HEK293 (cell line): ENCODE measurements at regions not wholly inside any gene's neighbourhood (a gene's known extent, or its start where the extent isn't known, plus 50 kb on each side); places are given as distances from the start of the nearest gene placed in this dataset.
A peak's percentile ranks its signal among the peaks of the same experiment; 100 is the strongest.

Experiments used
- FEZF1 ChIP-seq: fragments of 450-650 bp; formaldehyde crosslinking; IDR thresholded peaks from 2 replicates; pipeline ENCODE4 v1.5.1; 2016; ENCODE audit warnings: missing biosample characterization, missing genetic modification characterization
- KLF1 ChIP-seq: fragments of 450-650 bp; formaldehyde crosslinking; IDR thresholded peaks from 2 replicates; pipeline ENCODE4 v1.5.1; 2016; ENCODE audit warnings: missing biosample characterization, missing genetic modification characterization
- REPIN1 ChIP-seq: fragments of 450-650 bp; formaldehyde crosslinking; IDR thresholded peaks from 2 replicates; pipeline ENCODE4 v1.5.1; 2017; ENCODE audit warnings: missing biosample characterization, missing genetic modification characterization, low read depth
- SCRT1 ChIP-seq: fragments of 450-650 bp; formaldehyde crosslinking; IDR thresholded peaks from 2 replicates; pipeline ENCODE4 v1.5.1; 2016; ENCODE audit warnings: missing biosample characterization, missing genetic modification characterization, borderline replicate concordance
- SP2 ChIP-seq: fragments of 450-650 bp; formaldehyde crosslinking; IDR thresholded peaks from 2 replicates; pipeline ENCODE4 v1.5.1; 2016; ENCODE audit warnings: missing biosample characterization, missing genetic modification characterization
- SP3 ChIP-seq: fragments of 450-650 bp; formaldehyde crosslinking; IDR thresholded peaks from 2 replicates; pipeline ENCODE4 v1.5.1; 2016; ENCODE audit warnings: missing biosample characterization, missing genetic modification characterization
- SP7 ChIP-seq: fragments of 450-650 bp; formaldehyde crosslinking; IDR thresholded peaks from 2 replicates; pipeline ENCODE4 v1.5.1; 2016; ENCODE audit warnings: missing biosample characterization, missing genetic modification characterization
- ZBTB17 ChIP-seq: fragments of 450-650 bp; formaldehyde crosslinking; IDR thresholded peaks from 2 replicates; pipeline ENCODE4 v1.5.1; 2016; ENCODE audit warnings: missing biosample characterization, missing genetic modification characterization
- ZFP37 ChIP-seq: fragments of 450-650 bp; formaldehyde crosslinking; IDR thresholded peaks from 2 replicates; pipeline ENCODE4 v1.5.1; 2016; ENCODE audit warnings: missing biosample characterization, missing genetic modification characterization
- ZNF10 ChIP-seq: fragments of 450-650 bp; formaldehyde crosslinking; IDR thresholded peaks from 2 replicates; pipeline ENCODE4 v1.5.1; 2017; ENCODE audit warnings: missing biosample characterization, missing genetic modification characterization
- ZNF223 ChIP-seq: fragments of 450-650 bp; formaldehyde crosslinking; IDR thresholded peaks from 2 replicates; pipeline ENCODE4 v1.5.1; 2016; ENCODE audit warnings: missing biosample characterization, missing genetic modification characterization
- ZNF274 ChIP-seq, 2 experiments: fragments of 200-500 bp in 1 of 2; fragments of 450-650 bp in 1 of 2; sonication (Bioruptor generic) in 1 of 2; formaldehyde crosslinking in 1 of 2; IDR thresholded peaks; 2 replicates each; pipeline versions ENCODE4 v1.5.1 to v1.6.1; 2014 to 2016; ENCODE audit warnings: borderline replicate concordance in 1 of 2, inconsistent platforms in 1 of 2, low read length in 1 of 2, missing biosample characterization in 1 of 2, missing genetic modification characterization in 1 of 2
- ZNF48 ChIP-seq: fragments of 450-650 bp; formaldehyde crosslinking; IDR thresholded peaks from 2 replicates; pipeline ENCODE4 v1.5.1; 2016; ENCODE audit warnings: missing biosample characterization, missing genetic modification characterization
- ZNF529 ChIP-seq: fragments of 450-650 bp; formaldehyde crosslinking; IDR thresholded peaks from 2 replicates; pipeline ENCODE4 v1.5.1; 2017; ENCODE audit warnings: missing genetic modification characterization, missing biosample characterization; ENCODE audit not compliant: insufficient replicate concordance
- ZNF701 ChIP-seq: fragments of 450-650 bp; formaldehyde crosslinking; IDR thresholded peaks from 2 replicates; pipeline ENCODE4 v1.5.1; 2016; ENCODE audit warnings: missing biosample characterization, missing genetic modification characterization
- ZNF76 ChIP-seq: fragments of 450-650 bp; formaldehyde crosslinking; IDR thresholded peaks from 2 replicates; pipeline ENCODE4; 2016; ENCODE audit warnings: low read depth, missing biosample characterization, missing genetic modification characterization, borderline replicate concordance
- ZNF768 ChIP-seq: fragments of 450-650 bp; formaldehyde crosslinking; IDR thresholded peaks from 2 replicates; pipeline ENCODE4 v1.5.1; 2018; ENCODE audit warnings: missing biosample characterization, mild to moderate bottlenecking, missing genetic modification characterization
- TF ChIP-seq, protein P1 (sequence below): fragments of 450-650 bp; formaldehyde crosslinking; conservative IDR thresholded peaks from 2 replicates; pipeline ENCODE4 v1.5.1; 2016; ENCODE audit warnings: low read depth, missing biosample characterization, missing genetic modification characterization
- TF ChIP-seq, protein P2 (sequence below): fragments of 450-650 bp; formaldehyde crosslinking; IDR thresholded peaks from 2 replicates; pipeline ENCODE4 v1.5.1; 2017; ENCODE audit warnings: missing biosample characterization, missing genetic modification characterization
- TF ChIP-seq, protein P3 (sequence below): fragments of 450-650 bp; formaldehyde crosslinking; IDR thresholded peaks from 2 replicates; pipeline ENCODE4 v1.5.1; 2016; ENCODE audit warnings: missing biosample characterization, missing genetic modification characterization, borderline replicate concordance
- TF ChIP-seq, protein P4 (sequence below): fragments of 450-650 bp; formaldehyde crosslinking; IDR thresholded peaks from 2 replicates; pipeline ENCODE4 v1.5.1; 2016; ENCODE audit warnings: missing biosample characterization, missing genetic modification characterization, borderline replicate concordance
- TF ChIP-seq, protein P5 (sequence below): fragments of 450-650 bp; formaldehyde crosslinking; IDR thresholded peaks from 2 replicates; pipeline ENCODE4 v1.5.1; 2016; ENCODE audit warnings: missing biosample characterization, missing genetic modification characterization

DNA sequence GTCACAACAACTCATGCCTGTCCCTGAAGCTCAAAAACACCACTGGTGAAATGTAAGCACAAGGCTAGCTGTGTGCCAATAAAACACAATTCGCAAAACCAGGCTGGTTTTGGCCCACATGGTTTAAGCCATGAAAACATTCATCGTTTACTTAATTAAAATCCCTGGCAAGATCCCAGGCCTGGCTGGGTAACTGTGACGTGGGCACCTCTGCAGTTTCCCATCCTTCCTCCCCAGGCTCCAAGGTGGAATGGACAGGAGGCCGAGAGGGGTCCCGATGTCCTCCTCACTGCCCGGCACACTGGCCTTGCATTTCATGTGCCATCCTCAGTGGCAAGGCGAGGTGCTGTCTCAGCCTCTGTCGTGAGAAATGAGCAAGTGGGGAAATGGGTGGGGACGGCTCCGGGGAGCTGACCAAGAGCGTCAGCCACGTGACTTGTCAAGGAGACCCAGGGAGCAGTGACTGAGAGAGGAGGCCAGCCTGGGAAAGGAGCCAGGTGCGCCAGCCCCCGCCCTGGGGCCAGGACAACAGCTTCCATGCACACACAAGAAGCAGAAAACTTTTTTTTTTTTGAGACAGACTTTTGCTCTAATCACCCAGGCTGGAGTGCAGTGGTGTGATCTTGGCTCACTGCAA, 153.1 kb upstream of the RAB4A start (continued):
- TF ChIP-seq, protein P1, sequence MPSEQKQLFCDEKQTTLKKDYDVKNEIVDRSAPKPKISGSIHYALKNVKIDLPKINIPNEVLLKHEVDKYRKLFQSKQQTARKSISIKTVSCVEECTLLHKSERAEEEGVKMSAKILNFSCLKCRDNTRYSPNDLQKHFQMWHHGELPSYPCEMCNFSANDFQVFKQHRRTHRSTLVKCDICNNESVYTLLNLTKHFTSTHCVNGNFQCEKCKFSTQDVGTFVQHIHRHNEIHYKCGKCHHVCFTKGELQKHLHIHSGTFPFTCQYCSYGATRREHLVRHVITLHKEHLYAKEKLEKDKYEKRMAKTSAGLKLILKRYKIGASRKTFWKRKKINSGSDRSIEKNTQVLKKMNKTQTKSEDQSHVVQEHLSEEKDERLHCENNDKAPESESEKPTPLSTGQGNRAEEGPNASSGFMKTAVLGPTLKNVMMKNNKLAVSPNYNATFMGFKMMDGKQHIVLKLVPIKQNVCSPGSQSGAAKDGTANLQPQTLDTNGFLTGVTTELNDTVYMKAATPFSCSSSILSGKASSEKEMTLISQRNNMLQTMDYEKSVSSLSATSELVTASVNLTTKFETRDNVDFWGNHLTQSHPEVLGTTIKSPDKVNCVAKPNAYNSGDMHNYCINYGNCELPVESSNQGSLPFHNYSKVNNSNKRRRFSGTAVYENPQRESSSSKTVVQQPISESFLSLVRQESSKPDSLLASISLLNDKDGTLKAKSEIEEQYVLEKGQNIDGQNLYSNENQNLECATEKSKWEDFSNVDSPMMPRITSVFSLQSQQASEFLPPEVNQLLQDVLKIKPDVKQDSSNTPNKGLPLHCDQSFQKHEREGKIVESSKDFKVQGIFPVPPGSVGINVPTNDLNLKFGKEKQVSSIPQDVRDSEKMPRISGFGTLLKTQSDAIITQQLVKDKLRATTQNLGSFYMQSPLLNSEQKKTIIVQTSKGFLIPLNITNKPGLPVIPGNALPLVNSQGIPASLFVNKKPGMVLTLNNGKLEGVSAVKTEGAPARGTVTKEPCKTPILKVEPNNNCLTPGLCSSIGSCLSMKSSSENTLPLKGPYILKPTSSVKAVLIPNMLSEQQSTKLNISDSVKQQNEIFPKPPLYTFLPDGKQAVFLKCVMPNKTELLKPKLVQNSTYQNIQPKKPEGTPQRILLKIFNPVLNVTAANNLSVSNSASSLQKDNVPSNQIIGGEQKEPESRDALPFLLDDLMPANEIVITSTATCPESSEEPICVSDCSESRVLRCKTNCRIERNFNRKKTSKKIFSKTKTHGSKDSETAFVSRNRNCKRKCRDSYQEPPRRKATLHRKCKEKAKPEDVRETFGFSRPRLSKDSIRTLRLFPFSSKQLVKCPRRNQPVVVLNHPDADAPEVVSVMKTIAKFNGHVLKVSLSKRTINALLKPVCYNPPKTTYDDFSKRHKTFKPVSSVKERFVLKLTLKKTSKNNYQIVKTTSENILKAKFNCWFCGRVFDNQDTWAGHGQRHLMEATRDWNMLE (tag by site-specific recombination), result no peak
- TF ChIP-seq, protein P2, sequence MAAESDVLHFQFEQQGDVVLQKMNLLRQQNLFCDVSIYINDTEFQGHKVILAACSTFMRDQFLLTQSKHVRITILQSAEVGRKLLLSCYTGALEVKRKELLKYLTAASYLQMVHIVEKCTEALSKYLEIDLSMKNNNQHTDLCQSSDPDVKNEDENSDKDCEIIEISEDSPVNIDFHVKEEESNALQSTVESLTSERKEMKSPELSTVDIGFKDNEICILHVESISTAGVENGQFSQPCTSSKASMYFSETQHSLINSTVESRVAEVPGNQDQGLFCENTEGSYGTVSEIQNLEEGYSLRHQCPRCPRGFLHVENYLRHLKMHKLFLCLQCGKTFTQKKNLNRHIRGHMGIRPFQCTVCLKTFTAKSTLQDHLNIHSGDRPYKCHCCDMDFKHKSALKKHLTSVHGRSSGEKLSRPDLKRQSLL, result no peak; the same call in 1 of the 2 replicates
- TF ChIP-seq, protein P3, sequence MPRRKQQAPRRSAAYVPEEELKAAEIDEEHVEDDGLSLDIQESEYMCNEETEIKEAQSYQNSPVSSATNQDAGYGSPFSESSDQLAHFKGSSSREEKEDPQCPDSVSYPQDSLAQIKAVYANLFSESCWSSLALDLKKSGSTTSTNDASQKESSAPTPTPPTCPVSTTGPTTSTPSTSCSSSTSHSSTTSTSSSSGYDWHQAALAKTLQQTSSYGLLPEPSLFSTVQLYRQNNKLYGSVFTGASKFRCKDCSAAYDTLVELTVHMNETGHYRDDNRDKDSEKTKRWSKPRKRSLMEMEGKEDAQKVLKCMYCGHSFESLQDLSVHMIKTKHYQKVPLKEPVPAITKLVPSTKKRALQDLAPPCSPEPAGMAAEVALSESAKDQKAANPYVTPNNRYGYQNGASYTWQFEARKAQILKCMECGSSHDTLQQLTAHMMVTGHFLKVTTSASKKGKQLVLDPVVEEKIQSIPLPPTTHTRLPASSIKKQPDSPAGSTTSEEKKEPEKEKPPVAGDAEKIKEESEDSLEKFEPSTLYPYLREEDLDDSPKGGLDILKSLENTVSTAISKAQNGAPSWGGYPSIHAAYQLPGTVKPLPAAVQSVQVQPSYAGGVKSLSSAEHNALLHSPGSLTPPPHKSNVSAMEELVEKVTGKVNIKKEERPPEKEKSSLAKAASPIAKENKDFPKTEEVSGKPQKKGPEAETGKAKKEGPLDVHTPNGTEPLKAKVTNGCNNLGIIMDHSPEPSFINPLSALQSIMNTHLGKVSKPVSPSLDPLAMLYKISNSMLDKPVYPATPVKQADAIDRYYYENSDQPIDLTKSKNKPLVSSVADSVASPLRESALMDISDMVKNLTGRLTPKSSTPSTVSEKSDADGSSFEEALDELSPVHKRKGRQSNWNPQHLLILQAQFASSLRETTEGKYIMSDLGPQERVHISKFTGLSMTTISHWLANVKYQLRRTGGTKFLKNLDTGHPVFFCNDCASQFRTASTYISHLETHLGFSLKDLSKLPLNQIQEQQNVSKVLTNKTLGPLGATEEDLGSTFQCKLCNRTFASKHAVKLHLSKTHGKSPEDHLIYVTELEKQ, result no peak
- TF ChIP-seq KLF1 (tag by site-specific recombination) (peak; percentile 86), SP7 (tag by site-specific recombination) (no peak), FEZF1 (peak; percentile 37; the same call in 1 of the 2 replicates), ZFP37 (tag by site-specific recombination) (no peak), ZNF10 (no peak), REPIN1 (tag by site-specific recombination) (no peak), SCRT1 (tag by site-specific recombination) (no peak), ZNF529 (tag by site-specific recombination) (no peak), ZNF701 (tag by site-specific recombination) (no peak), ZNF223 (peak; percentile 82; the same call in 1 of the 2 replicates), SP2 (tag by site-specific recombination) (no peak), ZNF76 (tag by site-specific recombination) (no peak), ZNF48 (tag by site-specific recombination) (no peak), ZBTB17 (tag by site-specific recombination) (peak; percentile 33; the same call in 1 of the 2 replicates), ZNF274 (IDR thresholded peaks at IDR 0.05; ENCODE audit: low read length) (no peak), ZNF274 (tag by site-specific recombination; IDR thresholded peaks at IDR 0.05; ENCODE audit: borderline replicate concordance) (no peak), SP3 (tag by site-specific recombination) (no peak), ZNF768 (tag by site-specific recombination) (no peak)
- TF ChIP-seq, protein P4, sequence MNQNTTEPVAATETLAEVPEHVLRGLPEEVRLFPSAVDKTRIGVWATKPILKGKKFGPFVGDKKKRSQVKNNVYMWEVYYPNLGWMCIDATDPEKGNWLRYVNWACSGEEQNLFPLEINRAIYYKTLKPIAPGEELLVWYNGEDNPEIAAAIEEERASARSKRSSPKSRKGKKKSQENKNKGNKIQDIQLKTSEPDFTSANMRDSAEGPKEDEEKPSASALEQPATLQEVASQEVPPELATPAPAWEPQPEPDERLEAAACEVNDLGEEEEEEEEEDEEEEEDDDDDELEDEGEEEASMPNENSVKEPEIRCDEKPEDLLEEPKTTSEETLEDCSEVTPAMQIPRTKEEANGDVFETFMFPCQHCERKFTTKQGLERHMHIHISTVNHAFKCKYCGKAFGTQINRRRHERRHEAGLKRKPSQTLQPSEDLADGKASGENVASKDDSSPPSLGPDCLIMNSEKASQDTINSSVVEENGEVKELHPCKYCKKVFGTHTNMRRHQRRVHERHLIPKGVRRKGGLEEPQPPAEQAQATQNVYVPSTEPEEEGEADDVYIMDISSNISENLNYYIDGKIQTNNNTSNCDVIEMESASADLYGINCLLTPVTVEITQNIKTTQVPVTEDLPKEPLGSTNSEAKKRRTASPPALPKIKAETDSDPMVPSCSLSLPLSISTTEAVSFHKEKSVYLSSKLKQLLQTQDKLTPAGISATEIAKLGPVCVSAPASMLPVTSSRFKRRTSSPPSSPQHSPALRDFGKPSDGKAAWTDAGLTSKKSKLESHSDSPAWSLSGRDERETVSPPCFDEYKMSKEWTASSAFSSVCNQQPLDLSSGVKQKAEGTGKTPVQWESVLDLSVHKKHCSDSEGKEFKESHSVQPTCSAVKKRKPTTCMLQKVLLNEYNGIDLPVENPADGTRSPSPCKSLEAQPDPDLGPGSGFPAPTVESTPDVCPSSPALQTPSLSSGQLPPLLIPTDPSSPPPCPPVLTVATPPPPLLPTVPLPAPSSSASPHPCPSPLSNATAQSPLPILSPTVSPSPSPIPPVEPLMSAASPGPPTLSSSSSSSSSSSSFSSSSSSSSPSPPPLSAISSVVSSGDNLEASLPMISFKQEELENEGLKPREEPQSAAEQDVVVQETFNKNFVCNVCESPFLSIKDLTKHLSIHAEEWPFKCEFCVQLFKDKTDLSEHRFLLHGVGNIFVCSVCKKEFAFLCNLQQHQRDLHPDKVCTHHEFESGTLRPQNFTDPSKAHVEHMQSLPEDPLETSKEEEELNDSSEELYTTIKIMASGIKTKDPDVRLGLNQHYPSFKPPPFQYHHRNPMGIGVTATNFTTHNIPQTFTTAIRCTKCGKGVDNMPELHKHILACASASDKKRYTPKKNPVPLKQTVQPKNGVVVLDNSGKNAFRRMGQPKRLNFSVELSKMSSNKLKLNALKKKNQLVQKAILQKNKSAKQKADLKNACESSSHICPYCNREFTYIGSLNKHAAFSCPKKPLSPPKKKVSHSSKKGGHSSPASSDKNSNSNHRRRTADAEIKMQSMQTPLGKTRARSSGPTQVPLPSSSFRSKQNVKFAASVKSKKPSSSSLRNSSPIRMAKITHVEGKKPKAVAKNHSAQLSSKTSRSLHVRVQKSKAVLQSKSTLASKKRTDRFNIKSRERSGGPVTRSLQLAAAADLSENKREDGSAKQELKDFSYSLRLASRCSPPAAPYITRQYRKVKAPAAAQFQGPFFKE (tag by site-specific recombination), result no peak
- TF ChIP-seq, protein P5, sequence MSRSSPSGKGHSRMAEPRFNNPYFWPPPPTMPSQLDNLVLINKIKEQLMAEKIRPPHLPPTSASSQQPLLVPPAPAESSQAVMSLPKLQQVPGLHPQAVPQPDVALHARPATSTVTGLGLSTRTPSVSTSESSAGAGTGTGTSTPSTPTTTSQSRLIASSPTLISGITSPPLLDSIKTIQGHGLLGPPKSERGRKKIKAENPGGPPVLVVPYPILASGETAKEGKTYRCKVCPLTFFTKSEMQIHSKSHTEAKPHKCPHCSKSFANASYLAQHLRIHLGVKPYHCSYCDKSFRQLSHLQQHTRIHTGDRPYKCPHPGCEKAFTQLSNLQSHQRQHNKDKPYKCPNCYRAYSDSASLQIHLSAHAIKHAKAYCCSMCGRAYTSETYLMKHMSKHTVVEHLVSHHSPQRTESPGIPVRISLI (tag by site-specific recombination), result peak; percentile 78; the same call in 1 of the 2 replicates
